T-helper 17 cell (primary cell): ENCODE measurements at regions not wholly inside any gene's neighbourhood (a gene's known extent, or its start where the extent isn't known, plus 50 kb on each side); places are given as distances from the start of the nearest gene placed in this dataset.

Experiments
- ATAC-seq: fragments of 150-1000 bp; cut with Tn5 transposase; 2 replicates; pipeline ENCODE4 v1.10.0; 2021; ENCODE audit warnings: mild to moderate bottlenecking, moderate library complexity
- DNase-seq, 3 donors: peaks; one replicate each; pipeline versions ENCODE4 v3.0.0 to v3.0.0-alpha.2; 2020 to 2021
- H3K9me3 ChIP-seq: one replicate; pipeline ENCODE4 v1.7.0; 2013; ENCODE audit warnings: low read length, mild to moderate bottlenecking; ENCODE audit not compliant: control insufficient read depth, poor library complexity, severe bottlenecking
- H3K27ac Mint-ChIP-seq: one replicate; pipeline ENCODE4 v1.8.0; 2022; ENCODE audit warnings: mild to moderate bottlenecking, moderate library complexity, mixed read lengths
- H3K27me3 Mint-ChIP-seq: one replicate; pipeline ENCODE4 v1.8.0; 2022; ENCODE audit warnings: mixed read lengths
- H3K36me3 Mint-ChIP-seq: one replicate; pipeline ENCODE4 v1.8.0; 2022; ENCODE audit warnings: low read depth, mixed read lengths
- H3K4me1 Mint-ChIP-seq: one replicate; pipeline ENCODE4 v1.8.0; 2022; ENCODE audit warnings: mild to moderate bottlenecking, mixed read lengths
- H3K4me3 Mint-ChIP-seq: one replicate; pipeline ENCODE4 v1.8.0; 2022; ENCODE audit warnings: mild to moderate bottlenecking, moderate library complexity, mixed read lengths

DNA sequence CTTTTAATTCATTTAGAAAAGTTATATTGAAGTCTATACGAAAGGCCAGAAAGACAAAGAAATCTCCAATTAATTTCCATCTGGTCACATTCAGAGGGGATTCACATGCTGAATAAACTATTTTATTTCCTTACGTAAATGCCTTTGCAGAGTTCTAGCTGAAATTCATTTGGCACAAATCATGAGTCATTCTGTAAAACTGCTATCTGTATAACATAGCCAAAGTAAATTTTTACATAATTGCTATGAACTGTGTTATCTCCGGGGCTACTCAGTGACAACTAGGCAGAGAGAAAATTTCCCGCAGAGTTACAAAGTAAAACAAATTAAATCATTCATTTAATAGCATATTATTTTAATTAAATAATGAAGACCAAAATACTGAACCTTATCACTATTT is 463.2 kb upstream of the ADAMTS16 start:
- H3K4me3 Mint-ChIP-seq: no peak overlapping the region
- DNase-seq (no peak), ATAC-seq (no peak)
- H3K9me3 ChIP-seq: no peaks in the 10 kb centered on the region
- H3K27me3 Mint-ChIP-seq: no peaks in the 10 kb centered on the region
- no peaks in the 10 kb centered on the region for H3K4me1 Mint-ChIP-seq
- no peak overlapping the region for H3K27ac Mint-ChIP-seq
- no peaks in the 10 kb centered on the region for H3K36me3 Mint-ChIP-seq

DNA sequence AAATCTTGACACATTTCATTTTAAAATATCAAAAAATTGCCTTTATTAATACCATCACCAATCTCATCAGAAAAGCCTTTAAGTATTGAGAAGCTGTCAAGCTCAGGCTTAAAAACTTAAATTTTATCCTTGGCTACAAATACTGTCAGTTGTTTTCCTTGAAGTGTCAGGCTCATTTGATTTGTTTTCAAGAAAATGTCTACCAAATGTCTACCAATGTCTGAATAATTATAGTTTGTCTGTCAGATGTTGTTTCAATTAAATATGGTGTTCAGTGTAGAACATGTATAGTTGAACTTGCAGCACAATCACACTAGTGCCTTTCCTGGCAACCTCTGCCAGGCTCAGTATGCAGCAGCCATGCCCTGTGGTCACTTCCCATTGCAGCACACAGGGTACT is 455.2 kb upstream of the ADAMTS16 start:
- Mint-ChIP-seq H3K27ac (no peak overlapping the region), H3K27me3 (no peaks in the 10 kb centered on the region), H3K4me1 (no peaks in the 10 kb centered on the region), H3K36me3 (no peaks in the 10 kb centered on the region), H3K4me3 (no peak overlapping the region)
- ATAC-seq (no peak), DNase-seq (no peak)
- H3K9me3 ChIP-seq: no peaks in the 10 kb centered on the region

DNA sequence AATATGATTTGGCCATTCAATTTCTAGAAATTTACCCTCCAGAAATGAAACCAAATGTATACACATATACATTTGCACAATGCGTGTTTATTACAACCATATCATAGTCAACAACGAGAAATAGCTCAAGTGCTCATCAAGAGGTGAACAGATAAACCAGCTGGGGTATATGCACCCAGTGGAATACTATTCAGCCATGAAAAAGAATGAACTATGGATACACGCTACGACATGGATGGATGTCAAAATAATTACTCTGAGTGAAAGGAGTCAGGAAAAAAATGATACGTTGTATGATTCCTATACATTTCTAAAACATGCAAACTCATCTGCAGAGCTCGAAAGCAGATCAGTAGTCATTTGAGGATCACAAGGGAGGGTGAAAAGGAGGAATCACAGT is 441.5 kb upstream of the ADAMTS16 start:
- Mint-ChIP-seq H3K4me1 (no peaks in the 10 kb centered on the region), H3K36me3 (no peaks in the 10 kb centered on the region), H3K4me3 (no peak overlapping the region), H3K27ac (no peak overlapping the region), H3K27me3 (no peaks in the 10 kb centered on the region)
- H3K9me3 ChIP-seq: no peaks in the 10 kb centered on the region
- ATAC-seq (no peak), DNase-seq (no peak)

DNA sequence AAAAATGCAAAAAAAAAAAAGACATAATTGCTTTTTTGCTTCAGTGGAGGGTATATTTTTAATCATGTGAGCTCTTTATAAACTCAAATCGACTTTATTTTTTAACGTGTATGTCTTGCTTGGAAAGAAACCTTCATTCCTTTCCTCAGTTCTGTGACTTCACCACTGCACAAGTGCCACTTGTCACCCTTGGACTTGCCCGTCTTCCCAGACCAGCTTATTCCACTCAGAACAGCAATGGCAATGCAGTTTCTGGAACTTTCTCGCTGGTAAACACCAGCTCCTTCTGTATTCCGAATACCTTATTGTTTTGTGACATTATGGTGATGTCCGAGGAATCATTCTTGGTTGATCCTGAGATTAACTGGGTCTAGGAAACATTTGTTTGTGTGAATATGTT is 440.5 kb upstream of the ADAMTS16 start:
- no peak for ATAC-seq

DNA sequence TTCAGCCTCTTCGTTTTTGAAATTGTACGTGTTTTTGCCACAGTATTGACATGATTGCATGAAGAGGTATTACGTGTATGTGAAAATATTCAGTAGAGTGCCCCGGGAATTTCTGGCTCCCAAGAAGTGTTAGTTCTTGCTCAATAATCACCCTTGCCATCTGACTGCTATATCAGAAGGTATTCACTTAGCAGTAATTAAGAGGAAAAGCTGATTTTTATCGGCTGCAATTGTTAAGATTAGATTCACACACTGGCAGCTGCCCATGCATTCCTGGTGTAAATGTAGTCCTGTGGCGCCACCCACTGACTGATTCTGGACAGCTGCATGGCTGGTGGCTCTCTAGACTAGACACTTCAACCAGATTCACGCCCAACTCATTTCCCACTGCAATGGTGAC is 440.1 kb upstream of the ADAMTS16 start:
- no peaks in the 10 kb centered on the region for H3K9me3 ChIP-seq
- DNase-seq (no peak), ATAC-seq (no peak)
- no peaks in the 10 kb centered on the region for H3K36me3 Mint-ChIP-seq
- H3K27me3 Mint-ChIP-seq: no peaks in the 10 kb centered on the region
- H3K27ac Mint-ChIP-seq: no peak overlapping the region
- H3K4me3 Mint-ChIP-seq: no peak overlapping the region
- H3K4me1 Mint-ChIP-seq: no peaks in the 10 kb centered on the region

More for the DNA sequence above, 440.5 kb upstream of the ADAMTS16 start:
- DNase-seq: no peak
- no peaks in the 10 kb centered on the region for H3K36me3 Mint-ChIP-seq
- no peak overlapping the region for H3K4me3 Mint-ChIP-seq
- H3K27ac Mint-ChIP-seq: no peak overlapping the region
- no peaks in the 10 kb centered on the region for H3K27me3 Mint-ChIP-seq
- H3K9me3 ChIP-seq: no peaks in the 10 kb centered on the region
- no peaks in the 10 kb centered on the region for H3K4me1 Mint-ChIP-seq

DNA sequence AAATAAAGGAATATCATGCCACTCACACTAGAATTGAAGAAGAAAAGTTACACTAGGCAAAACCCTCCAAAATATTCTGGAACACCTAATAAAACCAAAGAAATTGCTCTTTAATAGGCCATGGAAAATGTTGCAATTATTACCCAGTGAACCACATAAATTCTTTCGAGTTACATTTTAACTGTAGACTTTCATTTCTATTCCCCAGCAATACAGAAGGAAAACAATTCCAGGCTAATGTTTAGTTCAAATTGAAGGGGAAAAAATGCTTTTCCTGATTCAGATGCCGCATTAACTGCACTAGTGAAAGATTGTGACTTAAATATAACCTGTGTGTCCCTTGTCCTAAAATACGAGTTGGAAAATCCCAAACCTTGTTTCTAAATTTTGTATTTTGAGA is 439.3 kb upstream of the ADAMTS16 start:
- Mint-ChIP-seq H3K27ac (no peak overlapping the region), H3K27me3 (no peaks in the 10 kb centered on the region), H3K4me3 (no peak overlapping the region), H3K4me1 (no peaks in the 10 kb centered on the region), H3K36me3 (no peaks in the 10 kb centered on the region)
- ATAC-seq (no peak), DNase-seq (no peak)
- no peaks in the 10 kb centered on the region for H3K9me3 ChIP-seq

DNA sequence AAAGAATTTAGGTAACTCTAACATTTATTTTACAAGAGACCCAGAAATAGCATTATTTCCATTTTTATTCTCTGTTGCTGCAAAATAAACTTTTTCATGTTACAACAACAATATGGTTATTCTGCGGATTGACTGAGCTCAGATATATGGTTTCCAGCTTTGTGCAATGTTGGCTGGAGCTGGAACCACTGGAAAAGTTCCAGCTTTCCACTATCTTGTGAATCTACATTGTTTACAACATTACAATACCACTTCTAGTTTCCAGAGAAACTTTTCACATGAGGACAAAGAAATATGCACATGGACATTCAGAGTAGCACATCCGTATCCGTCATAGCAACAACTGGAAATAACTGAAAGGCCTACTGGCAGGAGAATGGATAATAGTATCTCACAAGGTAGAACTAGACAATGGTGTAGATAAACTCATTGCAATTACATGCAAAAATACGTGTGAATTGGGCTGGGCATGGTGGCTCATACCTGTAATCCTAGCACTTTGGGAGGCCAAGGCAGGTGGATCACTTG is 436.1 kb upstream of the ADAMTS16 start:
- Mint-ChIP-seq H3K4me3 (no peak overlapping the region), H3K36me3 (no peaks in the 10 kb centered on the region), H3K4me1 (no peaks in the 10 kb centered on the region), H3K27ac (no peak overlapping the region), H3K27me3 (no peaks in the 10 kb centered on the region)
- no peak for DNase-seq
- no peak for ATAC-seq
- no peaks in the 10 kb centered on the region for H3K9me3 ChIP-seq

DNA sequence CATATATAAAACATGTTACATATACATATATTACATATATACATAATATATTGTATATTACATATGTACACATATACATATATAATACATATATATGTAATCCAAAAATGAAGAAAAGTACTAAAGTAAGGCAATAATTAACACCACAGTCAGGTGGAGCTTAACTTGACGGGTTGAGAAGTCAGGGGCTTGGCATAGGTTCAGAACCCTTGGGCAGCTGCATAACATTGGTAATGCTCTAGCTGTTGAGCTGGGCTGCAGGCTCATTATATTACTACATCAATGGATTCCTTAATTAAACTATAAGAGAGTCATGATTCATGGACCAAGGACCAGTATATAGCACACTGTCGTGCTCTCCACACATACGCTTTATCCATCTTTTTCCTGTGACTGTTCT is 435.2 kb upstream of the ADAMTS16 start:
- DNase-seq: no peak
- Mint-ChIP-seq H3K36me3 (no peaks in the 10 kb centered on the region), H3K4me3 (no peak overlapping the region), H3K27ac (no peak overlapping the region), H3K27me3 (no peaks in the 10 kb centered on the region), H3K4me1 (no peaks in the 10 kb centered on the region)
- no peaks in the 10 kb centered on the region for H3K9me3 ChIP-seq
- ATAC-seq: no peak

DNA sequence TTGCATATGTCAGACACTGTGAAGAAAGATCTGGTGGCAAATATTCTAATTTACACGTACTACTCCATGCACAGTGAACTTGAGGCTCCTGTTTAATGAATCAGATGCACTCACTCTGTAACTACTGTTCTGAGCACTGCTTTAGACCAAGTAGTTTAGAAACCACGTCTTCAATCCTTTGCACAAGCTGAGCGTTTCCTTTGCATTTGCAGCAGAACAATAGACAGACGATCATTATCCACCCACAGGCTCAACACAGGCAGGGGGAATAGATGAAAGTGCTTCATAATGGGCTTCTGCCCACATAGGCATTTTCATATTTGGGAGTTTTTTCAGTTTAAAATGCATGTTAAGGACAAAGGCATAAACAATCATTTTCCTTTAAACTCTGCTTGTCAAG is 423.3 kb upstream of the ADAMTS16 start:
- H3K9me3 ChIP-seq: no peaks in the 10 kb centered on the region
- Mint-ChIP-seq H3K27ac (no peak overlapping the region), H3K4me3 (no peak overlapping the region), H3K27me3 (no peaks in the 10 kb centered on the region), H3K4me1 (no peaks in the 10 kb centered on the region), H3K36me3 (no peaks in the 10 kb centered on the region)
- ATAC-seq (no peak), DNase-seq (no peak)

DNA sequence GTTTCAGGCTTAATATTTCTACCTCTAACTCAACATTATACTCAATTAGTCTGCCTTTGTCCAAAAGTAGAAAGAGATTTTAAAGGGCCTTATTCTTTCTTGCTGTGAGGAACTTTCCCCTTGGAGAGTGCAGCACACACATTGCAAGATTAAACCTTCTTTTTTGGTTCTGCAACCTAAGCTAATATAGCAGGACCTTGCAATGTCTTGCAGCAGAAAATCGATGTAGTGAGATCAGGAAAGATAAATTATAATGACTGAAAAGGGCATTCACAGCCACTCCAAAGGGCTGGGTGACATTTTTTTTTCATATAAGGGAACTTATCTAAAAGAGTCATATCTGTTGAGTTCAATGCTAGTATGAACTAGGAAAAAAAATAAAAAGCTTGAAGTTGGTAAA is 422.7 kb upstream of the ADAMTS16 start:
- no peak for DNase-seq
- Mint-ChIP-seq H3K36me3 (no peaks in the 10 kb centered on the region), H3K4me3 (no peak overlapping the region), H3K27ac (no peak overlapping the region), H3K4me1 (no peaks in the 10 kb centered on the region), H3K27me3 (no peaks in the 10 kb centered on the region)
- H3K9me3 ChIP-seq: no peaks in the 10 kb centered on the region
- ATAC-seq: no peak

DNA sequence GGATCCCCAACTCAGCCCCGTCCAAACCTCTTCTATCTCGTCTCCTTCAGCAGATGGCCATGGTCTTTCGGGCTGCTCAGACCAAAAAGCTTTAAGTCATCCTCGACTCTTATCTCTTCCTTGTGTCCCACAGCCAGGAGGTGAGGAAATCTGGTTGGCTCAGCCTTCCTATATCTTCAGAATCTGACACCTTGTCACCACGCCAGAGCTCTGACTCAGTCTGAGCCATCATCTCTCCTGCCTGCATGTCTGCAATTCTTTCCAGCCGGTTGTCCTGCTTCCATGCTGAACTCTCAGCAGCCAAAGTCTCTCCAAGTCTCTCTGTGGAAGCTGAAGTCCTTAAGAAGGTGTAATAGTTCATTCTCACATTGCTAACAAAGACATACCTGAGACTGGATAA is 419.3 kb upstream of the ADAMTS16 start:
- no peaks in the 10 kb centered on the region for H3K9me3 ChIP-seq
- no peak overlapping the region for H3K27ac Mint-ChIP-seq
- no peak overlapping the region for H3K4me3 Mint-ChIP-seq
- ATAC-seq (no peak), DNase-seq (no peak)
- H3K27me3 Mint-ChIP-seq: no peaks in the 10 kb centered on the region
- no peaks in the 10 kb centered on the region for H3K4me1 Mint-ChIP-seq
- H3K36me3 Mint-ChIP-seq: no peaks in the 10 kb centered on the region

DNA sequence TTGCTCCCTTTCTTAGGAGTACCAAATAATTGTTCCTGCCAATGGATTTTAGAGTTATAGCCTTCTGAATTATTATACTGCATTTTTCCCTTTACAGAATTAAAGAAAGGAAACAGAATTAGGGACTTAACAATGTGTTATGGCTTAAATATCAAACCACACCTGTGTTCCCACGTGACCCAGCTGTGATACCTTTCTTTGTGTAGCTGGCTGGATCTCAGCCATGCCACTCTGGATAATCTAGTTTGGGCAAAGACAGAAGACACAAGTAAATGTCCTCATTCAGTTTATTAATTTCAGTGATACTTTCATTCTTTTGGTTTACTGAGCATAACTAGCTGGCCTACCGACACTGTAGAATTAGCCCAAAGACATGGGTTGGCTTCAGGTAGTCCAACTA is 417.2 kb upstream of the ADAMTS16 start:
- DNase-seq: no peak
- ATAC-seq: no peak
- H3K9me3 ChIP-seq: no peaks in the 10 kb centered on the region
- Mint-ChIP-seq H3K4me1 (no peaks in the 10 kb centered on the region), H3K4me3 (no peak overlapping the region), H3K27ac (no peak overlapping the region), H3K27me3 (no peaks in the 10 kb centered on the region), H3K36me3 (no peaks in the 10 kb centered on the region)

DNA sequence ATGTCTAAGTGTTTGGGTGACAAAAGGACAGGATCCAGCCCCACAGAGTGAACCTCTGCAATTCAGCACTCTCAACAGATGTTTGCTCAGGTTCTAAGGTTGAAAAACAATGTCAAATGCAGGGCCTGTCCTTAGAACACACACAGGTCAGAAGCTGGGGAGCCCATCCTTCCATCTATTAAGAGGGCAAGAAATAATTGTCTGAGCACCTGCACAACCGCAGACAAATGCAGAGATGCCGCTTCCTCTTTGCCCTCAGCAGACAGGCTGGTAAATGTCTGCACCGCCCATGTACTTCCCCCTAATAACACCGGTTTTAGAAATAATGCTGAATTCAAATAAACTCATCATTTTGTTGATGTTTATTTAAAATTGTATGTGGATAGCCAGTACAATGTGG is 414.5 kb upstream of the ADAMTS16 start:
- H3K27ac Mint-ChIP-seq: no peak overlapping the region
- H3K4me3 Mint-ChIP-seq: no peak overlapping the region
- no peaks in the 10 kb centered on the region for H3K27me3 Mint-ChIP-seq
- H3K9me3 ChIP-seq: no peaks in the 10 kb centered on the region
- ATAC-seq (no peak), DNase-seq (no peak)
- no peaks in the 10 kb centered on the region for H3K36me3 Mint-ChIP-seq
- H3K4me1 Mint-ChIP-seq: no peaks in the 10 kb centered on the region

DNA sequence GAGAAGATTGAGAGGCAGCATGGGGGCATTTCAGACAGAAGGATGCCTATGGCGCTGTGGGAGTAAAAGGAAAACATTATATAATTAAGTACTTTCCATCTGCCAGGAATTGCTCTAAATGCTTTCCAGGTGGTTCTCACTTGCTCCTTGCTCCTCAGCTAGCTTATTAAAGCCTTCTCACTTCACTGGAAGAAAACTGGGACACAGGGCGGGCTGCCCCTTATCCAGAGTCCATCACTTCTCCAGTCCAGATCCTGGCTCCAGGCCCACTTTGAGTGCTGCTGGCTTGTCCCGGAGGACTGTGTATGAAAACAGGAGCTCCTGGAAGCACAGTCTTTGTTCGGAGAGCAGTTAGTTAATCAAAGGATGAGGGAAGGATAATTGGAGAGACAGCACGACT is 409.9 kb upstream of the ADAMTS16 start:
- H3K9me3 ChIP-seq: no peaks in the 10 kb centered on the region
- H3K4me3 Mint-ChIP-seq: no peak overlapping the region
- DNase-seq (no peak), ATAC-seq (no peak)
- no peaks in the 10 kb centered on the region for H3K36me3 Mint-ChIP-seq
- no peaks in the 10 kb centered on the region for H3K27me3 Mint-ChIP-seq
- H3K4me1 Mint-ChIP-seq: no peaks in the 10 kb centered on the region
- H3K27ac Mint-ChIP-seq: no peak overlapping the region

DNA sequence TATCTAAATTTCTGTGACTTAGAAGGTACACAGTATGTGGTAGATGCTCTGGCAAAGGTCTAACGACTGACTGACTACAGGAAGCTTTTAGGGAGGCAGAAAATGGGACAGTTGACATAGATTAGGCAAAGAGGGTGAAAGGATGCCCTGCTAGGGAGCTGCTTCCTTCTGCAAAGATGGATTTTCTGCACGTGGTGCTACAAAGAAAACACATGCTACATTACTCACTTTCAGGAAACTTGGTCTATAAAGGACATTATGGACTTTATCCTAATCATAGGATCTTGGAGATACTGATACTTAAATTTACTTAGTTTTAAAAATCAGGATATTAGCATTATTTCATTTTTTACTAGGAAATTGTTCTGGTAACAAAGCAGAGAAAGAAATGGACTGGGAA is 405.8 kb upstream of the ADAMTS16 start:
- no peak for ATAC-seq
- Mint-ChIP-seq H3K4me3 (no peak overlapping the region), H3K4me1 (no peaks in the 10 kb centered on the region), H3K27ac (no peak overlapping the region), H3K27me3 (no peaks in the 10 kb centered on the region), H3K36me3 (no peaks in the 10 kb centered on the region)
- no peaks in the 10 kb centered on the region for H3K9me3 ChIP-seq
- DNase-seq: no peak
